ENCODE measurements at regions not wholly inside any gene's neighbourhood (a gene's known extent, or its start where the extent isn't known, plus 50 kb on each side); places are given as distances from the start of the nearest gene placed in this dataset.
"Not testable (repeated sequence)": the region's sequence is repeated elsewhere in the genome, so short reads cannot be mapped to it uniquely, and the experiment has no call there.

DNA sequence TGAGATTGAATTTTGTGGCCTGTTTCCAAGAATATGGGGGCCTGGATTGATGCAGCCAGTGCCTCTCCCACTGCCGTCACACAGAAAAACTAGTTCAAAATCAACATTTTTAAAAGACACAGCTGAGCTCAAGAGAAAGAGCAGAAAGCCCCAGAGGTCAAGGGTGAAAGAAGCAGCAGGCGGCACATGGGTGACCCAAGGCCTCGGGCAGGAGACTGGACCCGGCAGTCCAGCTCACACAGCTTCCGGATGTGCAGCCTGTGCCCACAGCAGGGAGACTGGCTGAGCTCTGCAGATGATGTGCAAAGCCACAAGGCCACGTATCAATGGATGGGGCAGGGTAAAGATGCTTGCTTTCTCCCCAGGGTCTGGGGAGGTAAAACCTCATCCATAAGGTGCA lies 50.4 kb upstream of the RNF32 start:
- DNase-seq (ENCODE audit: low read depth in 4 of 4, low spot score in 3 of 4) = no peak

DNA sequence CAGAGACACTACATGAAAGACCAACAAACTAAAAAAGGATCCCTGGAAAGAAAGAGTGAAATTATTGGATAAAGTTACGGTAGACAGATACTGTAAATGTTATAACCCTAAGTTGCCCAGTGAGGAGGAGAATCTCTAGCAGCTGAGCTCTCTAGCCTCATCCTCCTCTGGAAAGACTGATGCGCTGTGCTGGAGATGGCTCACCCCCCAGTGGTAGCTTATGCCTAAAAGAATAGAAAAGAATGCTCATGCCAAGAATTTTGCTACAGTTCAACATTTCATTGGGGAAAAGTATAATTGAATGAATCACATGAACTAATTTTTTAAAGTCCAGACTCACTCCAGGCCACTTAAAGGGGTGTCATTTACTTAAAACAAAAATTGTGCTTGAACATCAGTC lies 50.8 kb upstream of the RNF32 start:
- no peak for DNase-seq (ENCODE audit: low read depth in 4 of 4, low spot score in 3 of 4)

DNA sequence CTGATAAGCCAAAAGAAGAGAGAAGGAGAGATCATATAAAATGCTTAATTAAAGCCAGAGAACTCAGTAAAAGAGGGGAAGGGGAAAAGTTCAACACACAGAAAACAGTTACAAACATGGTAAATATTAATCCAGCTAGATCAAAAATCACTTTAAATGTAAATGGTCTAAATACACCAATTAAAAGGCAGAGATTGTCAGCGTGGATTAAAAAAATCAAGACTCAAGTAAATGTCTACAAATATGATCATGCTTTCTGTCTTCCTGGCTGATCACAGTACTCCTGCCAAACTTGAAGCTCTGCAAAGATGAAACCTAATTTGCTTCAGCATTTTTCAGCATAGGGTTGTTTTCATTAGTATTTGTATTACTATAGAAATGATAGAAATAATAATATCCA lies 54.6 kb upstream of the RNF32 start:
- DNase-seq (ENCODE audit: low read depth in 4 of 4, low spot score in 3 of 4) = no peak

DNA sequence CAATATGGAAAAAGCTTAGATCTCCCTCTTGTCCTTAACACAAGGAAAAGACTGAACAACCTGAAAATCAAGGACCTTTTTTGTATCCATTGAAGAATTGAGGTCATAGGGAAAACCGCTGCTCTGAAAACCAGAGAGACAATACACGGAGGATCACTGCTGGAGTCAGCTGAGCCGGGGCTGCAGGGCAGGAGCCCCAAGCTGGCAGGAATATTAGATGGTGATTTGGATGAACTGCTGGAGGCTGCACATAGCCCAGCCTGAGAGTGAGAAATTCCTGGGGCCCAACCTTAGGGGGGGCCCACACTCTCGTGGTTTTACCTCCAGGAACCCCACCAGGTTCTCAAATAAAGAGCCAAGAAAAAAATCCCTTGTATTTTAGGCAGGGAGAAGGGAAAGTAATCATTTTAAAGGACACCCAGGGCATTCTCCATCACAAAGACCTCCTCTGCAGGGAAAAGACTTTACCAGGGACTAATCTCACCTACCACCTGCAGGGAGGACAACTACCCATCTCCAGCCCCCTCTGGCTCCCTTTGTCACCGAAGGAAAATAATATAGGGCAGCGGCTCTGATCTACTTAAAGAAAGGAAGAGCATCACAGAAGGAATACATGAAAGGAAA lies 55.4 kb upstream of the RNF32 start:
- DNase-seq (ENCODE audit: low read depth in 4 of 4, low spot score in 3 of 4) = no peak

DNA sequence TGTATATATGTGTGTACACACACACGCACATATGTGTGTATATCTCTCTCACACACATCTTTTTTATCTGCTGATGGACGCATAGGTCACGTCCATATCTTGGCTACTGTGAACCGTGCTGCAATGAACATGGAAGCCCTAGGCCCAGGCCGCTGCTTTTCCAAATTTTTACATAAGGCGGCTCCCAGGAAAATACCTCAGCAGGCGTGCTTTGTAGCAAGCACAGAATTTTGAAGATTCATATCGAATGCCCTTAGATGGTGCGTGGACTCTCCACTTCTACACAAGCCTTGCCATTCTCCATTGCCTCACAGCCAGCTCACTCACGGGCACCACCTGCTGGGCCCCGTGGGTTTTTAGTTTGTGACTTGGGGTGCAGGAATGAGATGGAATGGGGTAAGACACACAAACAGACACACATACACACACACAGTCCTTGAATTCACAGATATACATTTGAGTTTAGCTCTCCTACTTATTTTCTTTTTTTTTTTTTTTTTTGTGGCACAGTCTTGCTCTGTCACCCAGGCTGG lies 57.9 kb upstream of the RNF32 start:
- DNase-seq (ENCODE audit: low read depth in 4 of 4, low spot score in 3 of 4) = no peak

DNA sequence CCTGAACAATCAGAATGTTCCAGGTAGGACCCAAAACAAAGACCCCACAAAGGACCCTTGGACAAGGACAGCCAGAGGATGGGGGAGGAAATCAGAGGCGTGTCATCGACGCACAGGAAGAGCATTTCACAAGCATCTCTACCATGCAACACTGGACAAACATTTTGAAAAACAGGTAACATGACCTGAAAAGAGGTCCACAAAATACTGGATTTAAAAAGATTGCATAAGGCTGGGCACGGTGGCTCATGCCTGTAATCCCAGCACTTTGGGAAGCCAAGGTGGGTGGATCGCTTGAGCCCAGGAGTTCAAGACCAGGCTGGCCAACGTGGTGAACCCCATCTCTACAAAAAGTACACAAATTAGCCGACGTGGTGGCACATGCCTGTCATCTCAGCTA lies 60.5 kb upstream of the RNF32 start:
- no peak for DNase-seq (ENCODE audit: low read depth in 4 of 4, low spot score in 3 of 4)

DNA sequence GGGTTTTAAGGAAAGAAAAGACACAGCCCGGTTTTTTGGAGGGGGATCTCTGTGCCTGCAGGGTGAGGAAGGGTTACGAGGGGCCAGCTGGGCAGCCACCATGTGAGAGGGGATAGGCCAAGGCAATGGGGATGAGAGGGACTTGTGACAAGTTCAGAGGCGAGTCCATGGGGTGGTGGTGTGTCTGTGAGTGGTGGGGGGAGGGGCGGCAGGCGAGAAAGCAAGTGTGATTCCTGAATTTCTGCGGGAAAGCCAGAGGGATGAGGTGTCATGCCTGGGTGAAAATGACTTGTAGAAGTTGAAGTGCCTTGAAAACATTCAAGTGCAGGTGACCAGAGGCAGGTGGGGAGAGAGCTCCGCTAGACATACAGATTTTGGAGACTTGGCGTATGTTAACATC lies 61.0 kb upstream of the RNF32 start:
- no peak for DNase-seq (ENCODE audit: low read depth in 4 of 4, low spot score in 3 of 4)

DNA sequence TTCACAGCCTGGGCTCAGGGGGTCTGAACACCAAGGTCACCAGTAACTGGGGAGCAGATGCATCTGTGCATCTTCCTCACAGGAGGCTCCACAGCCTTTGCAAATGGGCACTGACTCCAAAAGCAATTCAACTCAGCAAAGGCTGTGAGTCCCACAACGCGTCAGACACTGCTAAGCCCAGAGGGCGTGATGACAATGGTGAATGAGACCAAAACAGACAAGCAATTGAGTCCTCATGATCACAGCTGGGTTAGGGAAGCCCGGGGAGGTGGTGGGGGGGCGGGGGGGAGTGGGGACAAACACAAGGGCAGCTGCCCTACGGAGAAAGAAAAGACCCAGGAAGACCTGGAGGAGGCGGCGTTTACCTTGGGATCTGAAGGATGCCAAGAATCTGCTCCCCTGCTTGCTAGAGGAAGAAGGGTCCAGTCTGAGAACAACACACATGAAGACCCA lies 61.6 kb upstream of the RNF32 start:
- no peak for DNase-seq (ENCODE audit: low read depth in 4 of 4, low spot score in 3 of 4)

DNA sequence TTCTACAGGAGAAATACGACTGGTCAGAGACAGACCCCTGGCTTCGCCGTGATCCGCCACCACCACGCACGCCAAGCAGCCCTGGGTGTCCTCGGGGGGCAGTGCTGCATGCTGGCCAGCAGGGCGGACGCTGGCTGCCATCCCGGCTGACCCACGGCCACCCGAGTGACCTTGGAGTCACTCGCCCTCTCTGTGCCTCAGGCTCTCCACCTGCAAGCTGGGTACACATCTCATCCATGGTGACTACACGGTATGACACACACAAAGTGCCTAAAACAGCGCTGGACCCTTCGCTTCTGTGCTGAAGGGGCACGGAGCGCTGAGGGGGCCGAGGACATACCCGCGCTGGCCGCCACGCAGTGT lies 62.0 kb upstream of the RNF32 start:
- no peak for DNase-seq (ENCODE audit: low read depth in 4 of 4, low spot score in 3 of 4)

DNA sequence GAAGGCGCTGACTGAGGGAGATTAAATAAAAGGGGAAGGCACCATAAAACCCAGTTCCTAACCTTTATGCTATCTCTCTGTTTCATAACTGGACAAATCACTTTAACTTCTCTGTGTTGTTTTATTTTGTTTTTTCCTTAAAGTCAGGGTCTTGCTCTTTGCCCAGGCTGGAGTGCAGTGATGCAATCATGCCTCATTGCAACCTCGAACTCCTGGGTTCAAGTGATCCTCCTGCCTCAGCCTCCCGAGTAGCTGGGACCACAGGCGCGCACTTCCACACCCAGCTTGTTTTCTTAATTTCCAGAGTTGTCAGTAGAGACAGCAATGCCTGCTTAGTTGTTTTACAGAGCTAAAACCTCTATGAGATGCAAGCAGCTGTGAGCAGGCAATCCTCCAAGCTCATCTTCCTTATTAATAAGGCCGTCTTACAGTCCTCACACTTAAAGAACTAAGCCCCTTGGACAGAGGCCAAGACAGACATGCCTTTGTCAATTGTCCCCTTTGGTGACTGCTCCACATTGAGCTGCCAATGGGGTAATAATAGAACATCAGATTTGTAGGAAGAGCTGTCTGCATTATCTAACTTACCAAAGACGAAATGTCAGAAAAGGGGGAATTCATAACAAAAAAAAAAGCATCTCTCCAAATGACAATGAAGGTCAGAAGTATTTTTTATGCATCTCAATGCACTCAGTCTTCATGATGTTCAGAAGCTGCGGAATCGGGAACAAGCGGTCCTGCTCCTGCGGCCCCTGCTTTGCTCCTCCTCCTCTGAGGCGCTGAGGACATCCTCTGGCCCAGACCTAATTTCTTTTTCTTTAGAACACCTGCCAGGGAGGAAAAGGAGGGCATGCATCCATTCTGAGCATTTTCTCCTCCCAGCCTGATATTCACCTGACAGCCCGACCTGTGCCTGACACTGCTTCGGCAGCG lies 62.7 kb upstream of the RNF32 start:
- DNase-seq (ENCODE audit: low read depth in 4 of 4, low spot score in 3 of 4) = no peak

DNA sequence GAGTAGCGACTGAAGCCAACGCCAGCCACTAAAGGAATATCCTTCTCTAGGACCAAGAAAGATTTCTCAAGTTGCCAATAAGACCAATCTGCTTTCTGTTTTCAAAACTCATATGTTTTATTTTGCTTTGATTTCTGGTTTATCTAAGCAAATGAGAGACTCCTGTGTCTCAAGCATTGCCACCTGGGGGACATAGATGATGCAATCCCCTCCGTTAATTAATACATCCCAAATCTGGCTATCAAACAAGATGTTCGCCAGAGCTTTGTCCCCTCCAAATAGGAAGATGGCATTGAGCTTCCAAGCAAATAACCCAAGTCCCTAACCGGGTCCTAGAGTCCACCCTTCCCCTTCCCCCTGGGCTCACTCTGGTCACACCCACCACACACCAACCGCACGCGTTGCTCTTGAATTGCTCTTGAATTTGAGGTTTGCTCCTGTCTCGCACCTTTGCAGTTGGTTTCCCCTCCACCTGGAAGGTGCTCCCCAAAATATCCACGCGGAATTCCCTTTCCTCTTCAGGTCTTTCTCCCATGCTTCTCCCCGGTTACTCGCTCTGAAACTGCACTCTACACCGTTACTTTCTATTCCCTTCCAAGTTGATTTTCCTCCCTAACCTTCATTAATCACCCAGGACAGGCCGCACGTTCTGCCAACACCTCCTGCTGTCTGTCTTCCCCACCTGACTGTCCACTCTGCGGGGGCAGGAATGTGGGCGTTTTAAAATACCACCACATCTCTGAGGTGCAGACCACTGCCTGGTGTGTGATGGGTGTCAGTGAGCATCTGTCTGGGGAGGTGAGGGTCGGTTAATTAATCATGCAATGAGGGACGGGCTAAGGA lies 64.1 kb upstream of the RNF32 start:
- DNase-seq (ENCODE audit: low read depth in 4 of 4, low spot score in 3 of 4) = no peak

DNA sequence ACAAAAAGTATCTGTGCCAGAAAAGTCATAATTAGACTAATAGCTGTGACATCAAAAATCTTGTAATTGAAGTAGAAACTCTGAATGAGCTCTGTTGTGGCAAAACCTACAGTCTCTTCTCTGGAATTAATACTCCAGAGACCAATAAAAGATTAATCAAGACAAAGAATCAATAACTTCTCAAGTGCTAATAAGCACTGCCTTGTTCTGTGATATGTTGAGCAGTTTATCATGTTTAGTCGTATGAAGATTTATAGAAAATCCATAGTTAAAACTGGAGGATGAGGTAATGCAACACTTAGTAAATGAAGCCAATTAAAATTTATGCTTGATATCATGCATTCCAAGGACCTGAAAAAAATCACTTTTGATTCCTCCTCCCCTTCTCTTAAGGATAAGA lies 72.3 kb upstream of the RNF32 start:
- DNase-seq (ENCODE audit: low read depth in 4 of 4, low spot score in 3 of 4) = no peak

DNA sequence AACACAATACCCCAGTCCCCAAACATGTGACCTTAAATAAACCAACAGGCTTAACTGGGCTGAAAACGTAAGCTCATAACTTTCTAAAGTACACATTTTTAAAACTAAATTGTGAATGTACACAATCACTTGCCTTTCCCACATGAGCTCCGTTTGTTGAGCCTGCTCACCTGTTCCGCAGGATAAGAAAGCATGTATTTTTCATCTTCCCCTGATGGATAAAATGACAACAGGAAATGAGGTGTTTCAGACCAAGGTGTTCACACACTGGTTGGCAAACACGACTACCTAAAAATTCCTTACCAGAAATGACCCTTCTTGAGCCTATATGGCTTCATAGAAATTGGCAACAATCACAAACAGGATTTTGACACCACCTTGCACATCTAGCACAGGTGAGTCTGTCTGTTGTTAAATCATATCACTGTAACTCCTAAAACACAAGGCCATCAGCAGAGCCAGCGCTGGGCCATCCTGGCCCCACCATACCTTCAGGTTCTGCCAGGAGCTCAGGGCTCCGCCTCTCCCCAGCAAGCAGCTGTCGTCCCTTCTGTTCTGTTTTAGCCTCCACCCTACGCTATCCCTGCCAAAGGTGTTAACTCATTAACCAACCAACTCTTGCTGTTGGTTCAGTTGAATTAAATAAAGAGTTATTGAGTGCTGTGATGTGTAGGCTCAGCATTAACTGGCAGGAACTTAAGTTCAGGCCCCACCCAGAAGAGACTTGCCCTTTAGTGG lies 73.6 kb upstream of the RNF32 start:
- DNase-seq (ENCODE audit: low read depth in 4 of 4, low spot score in 3 of 4) = no peak

DNA sequence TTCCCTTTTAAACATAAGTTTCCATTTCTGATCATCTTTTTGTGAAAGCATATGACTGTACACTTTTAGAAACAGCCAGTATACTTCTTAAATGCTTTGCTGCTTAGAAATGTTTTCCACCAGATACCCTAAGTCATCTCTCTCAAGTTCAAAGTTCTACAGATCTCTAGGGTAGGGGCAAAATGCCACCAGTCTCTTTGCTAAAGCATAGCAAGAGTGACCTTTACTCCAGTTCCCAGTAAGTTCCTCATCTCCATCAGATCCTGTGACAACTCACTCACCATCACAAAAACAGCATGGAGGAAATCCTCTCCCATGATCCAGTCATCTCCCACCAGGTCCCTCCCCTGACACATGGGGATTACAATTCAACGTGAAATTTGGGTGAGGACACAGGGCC lies 75.6 kb upstream of the RNF32 start:
- DNase-seq (ENCODE audit: low read depth in 4 of 4, low spot score in 3 of 4) = not testable (repeated sequence)

DNA sequence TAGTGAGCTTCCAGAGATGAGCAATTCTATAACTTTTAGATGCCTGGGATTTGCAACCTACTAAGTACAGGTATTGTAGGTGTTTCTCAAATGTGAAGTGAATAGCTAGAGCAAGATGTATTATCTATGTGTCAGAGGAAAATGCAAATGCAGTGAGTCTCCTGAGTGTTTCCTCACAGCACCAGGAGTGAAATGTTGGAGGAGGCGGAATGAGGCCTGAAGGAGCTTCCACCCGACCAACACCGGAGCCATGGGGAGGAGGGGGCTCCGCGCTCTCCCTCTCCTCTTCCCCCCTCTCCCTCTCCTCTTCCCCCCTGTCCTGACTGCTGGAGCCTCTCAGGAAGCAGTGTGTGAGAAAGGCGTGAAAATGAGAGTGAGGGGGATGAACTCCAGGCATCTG lies 79.9 kb upstream of the RNF32 start:
- no peak for DNase-seq (ENCODE audit: low read depth in 4 of 4, low spot score in 3 of 4)

DNA sequence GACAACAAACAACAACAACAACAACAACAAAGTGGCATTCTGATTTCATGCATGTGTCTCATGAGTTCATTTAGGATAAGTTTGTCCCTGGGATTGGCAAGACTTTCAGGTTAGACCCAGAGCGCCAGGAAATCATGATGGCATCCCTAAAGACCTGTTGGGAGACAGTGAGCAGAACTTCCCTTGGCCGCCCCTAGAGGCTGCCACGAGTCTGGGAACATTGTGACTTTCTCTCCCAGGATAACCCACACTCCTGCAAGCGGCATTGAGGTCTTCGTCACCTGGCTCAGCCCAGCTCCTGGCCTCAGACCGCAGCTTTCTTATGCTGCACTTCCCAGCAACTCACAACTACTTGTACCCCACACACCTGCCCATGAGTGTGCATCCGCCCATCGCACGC lies 80.5 kb upstream of the RNF32 start:
- DNase-seq (ENCODE audit: low read depth in 4 of 4, low spot score in 3 of 4) = no peak

DNA sequence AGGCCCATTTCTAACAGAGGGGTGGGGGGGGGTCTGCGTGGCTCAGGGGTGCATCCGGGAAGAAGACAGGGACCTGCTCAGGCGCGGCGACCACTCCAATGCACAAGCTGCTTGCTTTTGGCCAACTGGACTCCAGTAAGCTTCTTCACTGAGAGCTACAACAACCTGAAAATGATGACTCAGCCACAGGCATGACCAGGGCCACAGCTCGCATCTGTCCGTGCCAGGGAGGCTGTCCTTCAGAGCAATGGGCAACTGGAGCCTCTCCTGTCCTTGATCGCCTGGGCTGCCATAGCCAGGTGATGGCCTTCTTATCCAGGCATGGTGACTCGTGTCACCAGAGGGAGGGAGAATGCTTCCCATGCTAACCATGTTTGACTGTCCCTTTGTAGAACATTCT lies 81.6 kb upstream of the RNF32 start:
- no peak for DNase-seq (ENCODE audit: low read depth in 4 of 4, low spot score in 3 of 4)

DNA sequence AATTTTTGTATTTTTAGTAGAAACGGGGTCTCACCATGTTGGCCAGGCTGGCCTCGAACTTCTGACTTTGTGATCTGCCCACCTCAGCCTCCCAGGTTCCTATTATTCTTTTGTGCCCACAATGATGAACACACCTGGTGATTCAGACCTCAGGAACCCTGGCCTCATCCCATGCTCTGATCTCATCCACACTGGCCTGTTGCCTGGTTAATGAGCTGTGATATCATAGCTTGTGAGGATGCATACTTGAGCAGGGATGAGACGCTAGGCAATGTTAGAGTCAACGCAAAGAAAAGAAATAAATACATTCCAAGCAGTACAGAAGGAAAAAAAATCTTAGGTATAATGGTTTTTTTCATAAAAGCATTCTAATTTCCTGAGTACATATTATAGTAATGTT lies 82.4 kb upstream of the RNF32 start:
- no peak for DNase-seq (ENCODE audit: low read depth in 4 of 4, low spot score in 3 of 4)

DNA sequence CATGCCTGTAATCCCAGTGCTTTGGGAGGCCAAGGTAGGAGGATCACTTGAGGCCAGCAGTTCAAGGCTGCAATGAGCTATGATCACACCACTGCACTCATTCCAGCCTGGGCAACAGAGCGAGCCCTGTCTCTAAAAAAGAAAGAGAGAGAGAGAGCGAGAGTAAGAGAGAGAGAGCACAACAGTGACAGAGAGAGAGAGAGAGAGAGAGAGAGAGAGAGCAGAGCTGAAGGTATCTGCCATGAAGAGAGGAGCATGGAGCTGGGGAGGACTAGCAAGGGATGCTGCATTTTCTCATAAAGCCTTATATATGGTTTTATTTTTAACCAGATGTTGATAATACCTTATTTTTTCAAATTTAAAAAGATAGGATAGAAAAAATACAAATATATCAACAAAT lies 84.5 kb upstream of the RNF32 start:
- DNase-seq (ENCODE audit: low read depth in 4 of 4, low spot score in 3 of 4) = no peak

DNA sequence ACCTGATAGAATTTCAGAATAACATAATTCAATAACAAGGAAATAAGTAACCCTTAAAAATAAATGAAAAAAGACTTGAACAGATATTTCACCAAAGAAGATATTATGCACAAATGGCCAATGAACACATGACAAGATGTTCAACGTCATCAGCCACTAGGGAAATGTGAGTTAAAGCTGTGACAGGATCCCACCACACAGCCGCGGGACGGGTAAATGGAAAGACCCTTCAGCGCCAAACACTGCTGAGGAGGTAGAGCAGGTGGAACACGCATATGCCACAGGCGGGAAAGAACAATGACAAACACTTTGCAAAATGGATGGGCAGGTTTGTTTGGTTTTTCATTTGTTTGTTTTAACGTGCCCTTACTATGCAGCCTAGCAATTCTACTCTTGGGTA lies 86.1 kb upstream of the RNF32 start:
- no peak for DNase-seq (ENCODE audit: low read depth in 4 of 4, low spot score in 3 of 4)

DNA sequence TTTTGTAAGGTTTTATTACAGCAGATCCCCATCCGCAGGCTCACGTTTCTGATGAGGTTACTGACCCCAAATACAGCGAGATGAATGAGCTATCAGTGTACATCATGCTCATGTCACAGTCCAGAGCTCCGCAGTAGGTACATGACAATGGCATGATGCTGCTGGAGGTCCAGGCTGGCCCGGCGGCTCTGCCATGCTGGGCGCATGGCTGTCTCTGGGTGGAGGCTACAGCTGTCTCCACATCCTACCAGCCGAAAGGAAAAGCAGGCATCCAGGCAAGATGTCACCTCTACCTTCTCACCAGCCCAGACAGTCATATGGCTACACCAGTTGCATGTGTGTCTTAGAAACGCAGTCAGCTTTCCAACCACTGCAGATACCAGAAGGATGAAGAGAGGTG lies 90.9 kb upstream of the RNF32 start:
- DNase-seq (ENCODE audit: low read depth in 4 of 4, low spot score in 3 of 4) = no peak
